Effector memory CD8-positive, alpha-beta T cell (primary cell): ENCODE measurements at regions not wholly inside any gene's neighbourhood (a gene's known extent, or its start where the extent isn't known, plus 50 kb on each side); places are given as distances from the start of the nearest gene placed in this dataset.

Experiments
- ATAC-seq: fragments of 150-1000 bp; cut with Tn5 transposase; replicated peaks from 2 replicates; pipeline ENCODE4 v1.10.0; 2021; ENCODE audit warnings: mild to moderate bottlenecking, moderate library complexity
- DNase-seq, 3 experiments: peaks; one replicate each; pipeline ENCODE4 v3.0.0; 2021
- H3K27ac Mint-ChIP-seq, 2 donors: one replicate each; pipeline ENCODE4 v1.8.0; 2022; ENCODE audit warnings: mild to moderate bottlenecking in 2 of 2, mixed read lengths in 2 of 2, moderate library complexity in 2 of 2
- H3K27me3 Mint-ChIP-seq, 2 donors: one replicate each; pipeline ENCODE4 v1.8.0; 2022; ENCODE audit warnings: mixed read lengths in 2 of 2
- H3K36me3 Mint-ChIP-seq: one replicate; pipeline ENCODE4 v1.8.0; 2022; ENCODE audit warnings: mild to moderate bottlenecking, moderate library complexity, mixed read lengths; ENCODE audit not compliant: insufficient read depth
- H3K4me1 Mint-ChIP-seq, 2 donors: one replicate each; pipeline ENCODE4 v1.8.0; 2022; ENCODE audit warnings: low read depth in 2 of 2, mixed read lengths in 2 of 2
- H3K4me3 Mint-ChIP-seq, 2 donors: one replicate each; pipeline ENCODE4 v1.8.0; 2022; ENCODE audit warnings: mild to moderate bottlenecking in 2 of 2, mixed read lengths in 2 of 2, moderate library complexity in 2 of 2
- H3K9me3 Mint-ChIP-seq, 2 donors: one replicate each; pipeline ENCODE4 v1.8.0; 2022; ENCODE audit warnings: mixed read lengths in 2 of 2

DNA sequence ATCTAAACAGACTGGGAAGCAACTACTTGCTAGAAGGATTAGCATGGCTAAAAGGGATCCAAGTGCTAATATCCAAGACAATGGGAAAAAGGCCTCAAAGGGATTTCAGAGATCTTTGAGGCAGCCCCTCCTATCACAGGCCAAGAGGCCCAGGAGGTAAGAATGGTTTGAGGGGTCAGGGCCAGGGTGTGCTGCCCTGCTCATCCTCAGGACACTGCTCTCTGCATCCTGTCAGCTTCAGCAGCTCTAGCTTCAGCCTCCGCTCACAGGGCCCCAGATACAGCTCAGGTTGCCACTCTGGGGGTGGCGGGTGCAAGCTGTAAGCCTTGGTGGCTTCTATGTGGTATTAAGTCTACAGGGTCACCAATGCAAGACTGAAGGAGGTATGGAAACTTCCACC lies 278.7 kb downstream of the PARP8 start:
- Mint-ChIP-seq H3K4me3 (no peak overlapping the region), H3K9me3 (peaks cover 0 to 10% of the 10 kb centered on the region in 2 donors), H3K4me1 (peaks cover 2 to 3% of the 10 kb centered on the region in 2 donors), H3K27me3 (peaks cover 0 to 17% of the 10 kb centered on the region in 2 donors), H3K36me3 (no peaks in the 10 kb centered on the region), H3K27ac (no peak overlapping the region)
- DNase-seq (no peak), ATAC-seq (no peak)

DNA sequence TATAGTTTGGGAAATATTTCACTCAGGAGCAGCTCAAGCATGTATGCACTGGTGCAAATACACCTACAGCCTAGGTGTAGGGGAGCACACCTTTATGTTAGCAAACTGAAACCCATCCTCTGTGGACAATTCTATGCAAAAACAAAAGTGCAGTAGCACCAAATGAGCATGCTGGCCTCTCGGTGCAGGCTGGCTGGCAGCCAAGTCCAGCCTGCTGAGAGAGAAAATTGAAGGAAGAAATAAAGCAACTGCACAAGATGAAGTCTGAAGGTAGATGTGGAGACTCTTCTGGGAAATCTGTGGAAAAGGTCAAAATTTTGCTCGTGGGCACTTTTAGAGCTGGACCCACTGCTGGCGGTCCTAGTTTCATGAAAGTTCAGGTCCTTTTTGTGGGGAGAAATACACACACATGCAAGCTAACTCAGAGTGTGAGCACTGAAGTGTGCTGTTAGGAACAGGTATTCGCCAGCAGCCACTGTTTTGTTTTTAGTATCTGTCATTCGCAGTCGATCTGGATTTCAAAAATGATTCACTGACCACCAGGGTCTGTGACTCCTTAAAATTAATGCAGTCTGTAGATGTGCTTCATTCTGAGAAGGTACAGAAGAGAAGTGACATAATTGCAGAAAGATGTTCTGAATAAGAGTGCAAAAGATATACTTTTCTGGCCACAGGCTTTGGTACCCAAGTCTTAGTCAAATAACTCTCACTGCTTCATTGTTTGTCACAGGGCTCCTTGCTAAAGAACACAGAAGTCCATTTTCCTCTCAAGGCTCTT lies 281.7 kb downstream of the PARP8 start:
- no peak for ATAC-seq

DNA sequence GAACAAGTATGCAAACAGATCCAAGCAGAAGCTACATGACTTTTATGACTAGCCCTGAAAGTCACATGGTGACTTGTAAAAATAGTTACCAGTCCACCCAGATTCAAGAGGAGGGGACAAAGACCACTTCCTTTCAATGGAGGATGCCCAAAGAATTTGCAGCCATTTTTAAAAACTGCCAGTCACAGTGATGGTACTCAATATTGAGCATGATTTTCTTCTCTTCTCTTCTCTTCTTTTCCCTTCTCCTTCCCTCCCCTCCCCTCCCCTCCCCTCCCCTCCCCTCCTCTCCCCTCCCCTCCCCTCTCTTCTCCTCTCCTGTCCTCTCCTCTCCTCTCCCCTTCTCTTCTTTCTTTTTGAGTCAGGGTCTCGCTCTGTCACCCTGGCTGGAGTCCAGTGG lies 286.9 kb downstream of the PARP8 start:
- Mint-ChIP-seq H3K27ac (no peak overlapping the region), H3K27me3 (peaks cover 28 to 45% of the 10 kb centered on the region in 2 donors), H3K4me3 (no peak overlapping the region), H3K4me1 (peaks cover 0 to 2% of the 10 kb centered on the region in 2 donors), H3K36me3 (no peaks in the 10 kb centered on the region), H3K9me3 (no peaks in the 10 kb centered on the region)
- ATAC-seq (no peak), DNase-seq (no peak)

More for the DNA sequence above, 281.7 kb downstream of the PARP8 start:
- Mint-ChIP-seq H3K4me1 (peaks cover 3 to 4% of the 10 kb centered on the region in 2 donors), H3K27ac (no peak overlapping the region), H3K36me3 (no peaks in the 10 kb centered on the region), H3K27me3 (peaks cover 6 to 18% of the 10 kb centered on the region in 2 donors), H3K4me3 (no peak overlapping the region), H3K9me3 (peaks cover 0 to 8% of the 10 kb centered on the region in 2 donors)
- no peak for DNase-seq

DNA sequence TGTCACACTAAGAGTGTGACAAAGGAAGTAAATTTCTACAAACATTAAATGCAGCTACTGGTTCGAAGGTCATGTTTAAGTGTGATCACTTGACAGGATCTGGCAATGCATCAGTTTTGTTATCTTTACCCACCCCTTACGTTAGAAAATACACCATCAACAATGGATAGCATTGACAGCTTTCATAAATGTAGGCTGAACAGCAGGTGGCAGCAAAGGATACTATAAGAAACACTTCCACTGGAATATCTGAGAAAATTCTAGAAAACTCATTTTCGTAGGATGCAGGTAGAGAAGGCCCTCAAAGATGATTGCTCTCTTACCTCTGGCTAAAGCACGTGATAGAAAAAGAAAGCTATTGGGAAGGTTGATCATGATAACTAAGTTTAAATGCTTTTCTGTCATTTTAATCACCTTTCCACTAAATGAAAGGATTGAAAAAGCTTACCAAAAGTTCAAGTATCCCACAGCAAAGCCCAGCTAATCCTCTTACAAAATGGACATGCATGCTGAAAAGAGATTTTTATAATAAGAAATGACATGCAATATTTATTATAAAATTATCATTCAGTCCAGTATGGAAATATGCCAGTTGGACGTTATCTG lies 292.5 kb downstream of the PARP8 start:
- DNase-seq (no peak), ATAC-seq (no peak)
- H3K27me3 Mint-ChIP-seq = peaks cover 41 to 72% of the 10 kb centered on the region in 2 donors
- no peaks in the 10 kb centered on the region for H3K9me3 Mint-ChIP-seq
- H3K27ac Mint-ChIP-seq = no peak overlapping the region
- H3K36me3 Mint-ChIP-seq = no peaks in the 10 kb centered on the region
- H3K4me3 Mint-ChIP-seq = no peak overlapping the region
- H3K4me1 Mint-ChIP-seq = peaks cover 7 to 10% of the 10 kb centered on the region in 2 donors

DNA sequence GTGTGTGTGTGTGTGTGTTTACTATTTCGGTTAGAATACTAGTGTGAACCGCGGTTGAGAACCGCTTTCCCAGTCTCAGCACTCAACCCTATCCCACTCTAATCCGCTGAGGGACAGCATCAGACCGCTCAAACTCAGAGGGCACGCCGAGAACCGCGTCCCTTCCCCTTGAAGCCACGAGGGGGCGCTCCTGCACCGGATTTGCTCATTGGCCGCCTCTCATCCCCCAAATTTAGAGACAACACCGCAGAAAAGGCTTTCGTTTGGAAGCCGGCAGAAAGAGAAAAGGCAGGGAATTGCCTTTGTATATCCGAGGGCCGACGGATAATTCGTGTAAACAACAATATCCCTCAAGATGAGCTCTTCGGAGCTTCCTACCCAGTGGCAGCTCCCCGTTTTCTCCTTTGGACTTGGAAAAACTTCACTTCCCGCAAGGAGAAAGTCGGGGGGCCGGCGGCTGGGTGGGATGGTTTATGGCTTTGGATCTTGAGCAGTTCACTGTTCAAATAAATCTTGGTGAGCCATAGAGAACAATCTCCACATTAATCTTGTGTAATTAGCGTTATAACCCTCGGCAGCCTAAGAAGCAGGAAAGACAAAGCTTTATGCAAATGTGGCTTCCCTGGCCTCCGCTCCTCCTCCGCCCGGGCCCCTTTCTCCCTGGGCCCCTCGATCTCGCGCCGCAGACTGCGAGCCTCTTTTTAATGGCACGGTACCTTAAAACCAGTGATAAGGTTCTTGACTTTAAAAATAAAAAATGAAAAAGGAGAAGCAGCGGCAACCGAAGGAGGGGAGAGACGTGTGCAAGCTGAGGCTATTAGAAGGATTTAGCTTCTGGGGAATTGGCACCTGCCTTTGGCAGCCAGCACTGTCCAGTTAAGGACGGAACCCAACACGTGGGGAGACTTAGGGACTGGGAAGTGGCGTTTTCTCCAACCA lies 296.8 kb downstream of the PARP8 start:
- Mint-ChIP-seq H3K4me1 (peaks cover 26 to 36% of the 10 kb centered on the region in 2 donors), H3K4me3 (peak overlapping the region; percentile 64 to 76), H3K9me3 (no peaks in the 10 kb centered on the region), H3K36me3 (no peaks in the 10 kb centered on the region), H3K27me3 (peaks cover 59 to 80% of the 10 kb centered on the region in 2 donors), H3K27ac (no peak overlapping the region)
- peak; percentile 68 for ATAC-seq
- DNase-seq = peak; percentile 33 to 50 (median 44)

DNA sequence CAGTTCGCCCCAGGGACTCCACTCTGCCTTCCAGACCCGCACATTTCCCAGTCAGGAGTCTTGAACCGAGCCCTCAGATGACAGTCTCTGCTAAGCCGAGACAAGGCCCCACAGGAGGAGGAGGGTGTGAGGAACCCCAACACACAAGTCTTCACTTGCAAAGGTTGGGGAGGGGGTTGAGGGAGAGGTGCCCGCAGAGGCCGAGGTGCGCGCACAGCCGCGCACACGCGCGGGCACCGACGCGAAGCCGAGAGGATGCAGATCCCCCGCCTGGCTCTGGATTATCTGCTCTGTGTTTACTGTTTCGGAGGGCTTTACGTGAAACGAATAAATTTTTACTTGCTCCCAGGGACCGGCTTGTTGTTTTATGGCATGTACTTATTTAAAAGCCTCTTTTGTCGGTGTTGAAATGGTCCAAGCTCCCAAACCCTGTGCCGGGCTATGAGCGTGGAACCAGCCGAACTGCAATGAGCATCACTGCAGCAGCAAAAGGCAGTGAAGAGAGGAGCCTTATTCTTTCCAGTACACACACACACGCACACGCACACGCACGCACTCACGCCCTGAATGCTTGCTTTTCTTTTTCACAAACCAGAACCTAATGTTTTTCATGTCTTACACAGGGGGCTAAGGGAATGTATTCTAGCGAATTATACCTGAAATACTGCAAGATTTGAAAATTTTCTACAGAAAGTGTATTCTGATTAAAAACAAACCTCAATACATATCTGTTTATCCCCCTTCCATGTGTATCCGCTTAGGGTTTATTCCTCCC lies 297.7 kb downstream of the PARP8 start:
- DNase-seq (no peak), ATAC-seq (no peak)
- no peaks in the 10 kb centered on the region for H3K9me3 Mint-ChIP-seq
- peaks cover 63 to 80% of the 10 kb centered on the region in 2 donors for H3K27me3 Mint-ChIP-seq
- H3K27ac Mint-ChIP-seq = no peak overlapping the region
- peak overlapping the region; percentile 40 to 76 for H3K4me3 Mint-ChIP-seq
- no peaks in the 10 kb centered on the region for H3K36me3 Mint-ChIP-seq
- H3K4me1 Mint-ChIP-seq = peaks cover 35 to 45% of the 10 kb centered on the region in 2 donors

DNA sequence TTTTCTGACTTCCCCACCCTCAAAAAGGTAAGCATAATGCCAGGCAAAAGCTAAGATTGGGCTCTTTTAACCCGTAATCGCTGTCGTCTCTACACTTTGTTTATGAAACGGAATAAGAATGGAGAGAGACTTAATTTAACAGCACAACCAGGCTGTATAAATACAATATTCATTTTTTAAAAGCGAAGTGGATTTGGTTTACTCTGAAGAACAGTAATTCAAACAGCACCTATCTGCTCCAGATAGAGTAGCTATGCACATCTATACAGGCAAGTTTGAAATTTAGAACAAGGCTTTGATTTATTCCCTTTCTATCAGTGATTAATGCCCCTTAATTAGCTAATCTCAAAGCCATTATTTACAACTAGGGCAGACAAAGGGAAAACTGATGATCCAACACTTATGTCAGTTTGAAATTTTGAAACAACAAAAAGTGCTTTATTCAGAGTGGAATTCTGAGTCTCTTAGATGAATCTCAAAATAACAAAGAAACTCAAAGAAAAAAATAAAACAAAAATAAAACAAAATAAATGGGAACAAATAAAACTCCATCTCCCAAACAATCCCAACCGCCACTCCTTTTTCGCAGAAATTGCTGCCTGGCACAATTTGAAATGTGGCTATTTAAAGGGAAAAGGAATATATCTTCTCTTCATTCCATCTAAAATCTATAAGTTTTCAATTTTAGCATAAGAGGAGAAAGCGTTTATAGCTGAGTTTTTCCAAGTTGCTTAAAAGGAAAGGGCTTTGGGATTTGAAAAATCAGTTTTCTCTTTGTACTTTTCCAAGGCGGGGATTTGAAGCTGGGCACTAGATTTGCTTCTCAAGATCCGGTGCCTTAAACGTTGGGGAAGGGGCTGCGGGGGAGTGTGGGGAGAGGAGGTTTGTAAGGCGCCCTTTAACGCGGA lies 298.6 kb downstream of the PARP8 start:
- ATAC-seq (no peak), DNase-seq (no peak)
- Mint-ChIP-seq H3K9me3 (no peaks in the 10 kb centered on the region), H3K36me3 (no peaks in the 10 kb centered on the region), H3K4me3 (peak overlapping the region; percentile 40 to 76), H3K4me1 (peaks cover 42 to 49% of the 10 kb centered on the region in 2 donors), H3K27me3 (peaks cover 72 to 80% of the 10 kb centered on the region in 2 donors), H3K27ac (no peak overlapping the region)

DNA sequence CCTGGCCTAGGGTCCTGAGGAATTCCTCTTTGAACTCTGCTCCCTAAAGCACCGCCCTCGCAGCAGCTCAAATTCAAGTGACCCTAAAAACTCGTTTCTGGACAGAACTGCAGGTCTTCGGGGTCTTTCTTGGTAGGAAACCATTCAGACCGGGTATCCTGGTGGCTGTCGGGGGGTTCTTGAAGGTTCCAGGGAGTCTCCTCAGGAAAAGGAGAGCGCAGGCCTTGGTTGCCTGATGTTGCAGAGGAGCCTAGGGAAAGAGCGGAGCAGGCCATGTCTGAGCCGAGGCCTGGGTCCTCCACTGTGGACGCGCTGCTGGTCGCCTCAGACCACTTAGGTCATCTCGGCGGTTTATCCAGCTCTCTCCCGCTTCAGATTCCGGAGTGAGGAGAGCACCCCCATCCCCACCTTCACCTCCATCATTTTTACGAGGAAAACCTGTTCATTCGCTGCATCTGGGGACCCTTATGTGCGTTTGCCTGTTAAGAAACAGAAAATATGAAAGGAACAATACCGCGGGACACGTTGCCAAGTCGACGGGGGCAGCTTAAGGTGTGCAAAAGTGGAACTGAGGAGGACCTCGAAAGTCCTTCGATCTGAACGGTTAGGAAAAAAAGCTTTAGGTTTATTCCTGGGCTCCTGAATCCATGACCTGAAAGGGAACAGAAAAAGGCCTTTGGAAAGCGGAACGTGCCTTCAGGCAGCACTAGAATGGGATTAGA lies 299.4 kb downstream of the PARP8 start:
- Mint-ChIP-seq H3K4me1 (peaks cover 45 to 49% of the 10 kb centered on the region in 2 donors), H3K27me3 (peaks cover 78 to 80% of the 10 kb centered on the region in 2 donors), H3K27ac (no peak overlapping the region), H3K9me3 (no peaks in the 10 kb centered on the region), H3K36me3 (no peaks in the 10 kb centered on the region), H3K4me3 (peak overlapping the region; percentile 81 to 83)
- DNase-seq (no peak), ATAC-seq (no peak)

DNA sequence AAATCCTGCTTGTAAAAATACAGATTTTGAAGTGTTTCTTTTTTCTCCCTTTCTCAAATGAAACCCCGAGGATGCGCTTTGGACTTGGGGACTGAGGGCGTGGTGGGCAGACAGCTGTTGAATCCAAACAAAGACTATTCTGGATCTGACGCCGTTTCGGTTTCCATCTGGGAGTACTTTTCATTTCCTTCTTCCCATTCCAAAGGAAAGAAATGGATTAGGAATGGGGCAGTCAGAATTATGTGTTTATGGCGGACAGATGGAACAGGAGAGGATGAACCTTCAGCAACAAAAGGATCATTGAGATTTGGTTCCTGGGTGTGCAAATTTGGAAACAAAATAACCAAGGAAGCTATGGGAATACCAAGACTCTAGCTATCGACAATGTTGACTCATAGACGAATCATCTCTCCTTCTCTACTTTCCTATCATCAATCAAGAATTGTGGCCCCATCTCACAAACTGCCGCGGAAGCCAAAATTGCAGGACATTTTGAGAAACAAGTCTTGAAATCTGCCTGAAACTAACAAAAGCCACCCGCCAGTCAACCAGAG lies 300.6 kb downstream of the PARP8 start:
- ATAC-seq (no peak), DNase-seq (no peak)
- Mint-ChIP-seq H3K4me3 (peak overlapping the region; percentile 81 to 83), H3K36me3 (no peaks in the 10 kb centered on the region), H3K27ac (no peak overlapping the region), H3K9me3 (no peaks in the 10 kb centered on the region), H3K27me3 (peaks cover 78 to 88% of the 10 kb centered on the region in 2 donors), H3K4me1 (peaks cover 45 to 49% of the 10 kb centered on the region in 2 donors)

DNA sequence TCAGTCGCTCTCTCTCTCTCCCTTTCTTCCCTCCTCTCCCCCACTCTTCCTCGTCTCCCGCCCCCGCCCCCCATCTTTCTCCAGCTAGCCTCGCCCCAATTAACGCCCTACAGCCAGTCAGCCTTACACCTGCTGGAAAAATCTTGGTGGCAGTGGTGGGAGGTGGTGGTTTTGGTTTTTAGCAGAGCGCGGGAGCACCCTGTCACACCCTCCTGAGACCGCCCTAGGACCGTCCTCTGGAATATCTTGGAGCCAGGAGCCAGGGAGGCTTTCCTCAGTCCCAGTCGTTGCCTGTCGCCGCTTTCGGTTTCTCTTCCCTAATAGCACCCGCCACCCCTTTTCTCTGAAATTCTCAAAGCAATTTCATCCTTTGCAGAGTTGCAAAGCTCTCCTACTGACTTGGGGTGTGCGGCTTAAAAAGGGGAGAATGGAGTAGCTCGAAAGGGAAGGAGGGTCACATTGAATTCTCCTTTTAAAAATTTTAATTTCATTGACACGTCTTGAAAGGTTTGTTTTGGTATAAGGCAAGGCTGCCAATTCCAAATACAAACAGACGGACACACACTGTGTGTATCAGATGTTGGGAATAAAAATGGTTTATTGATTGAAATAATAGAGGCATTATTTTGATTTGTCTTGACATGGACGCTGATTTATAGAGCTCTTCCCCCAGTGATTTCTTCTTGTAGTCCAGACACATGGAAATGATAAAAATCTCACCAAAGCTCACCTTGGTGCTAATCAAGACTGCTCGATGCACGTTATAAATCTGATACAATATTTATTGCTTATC lies 301.3 kb downstream of the PARP8 start:
- H3K4me3 Mint-ChIP-seq = peak overlapping the region; percentile 81 to 83
- H3K9me3 Mint-ChIP-seq = no peaks in the 10 kb centered on the region
- H3K27ac Mint-ChIP-seq = no peak overlapping the region
- no peaks in the 10 kb centered on the region for H3K36me3 Mint-ChIP-seq
- H3K4me1 Mint-ChIP-seq = peaks cover 45 to 49% of the 10 kb centered on the region in 2 donors
- ATAC-seq (no peak), DNase-seq (no peak)
- H3K27me3 Mint-ChIP-seq = peaks cover 75 to 87% of the 10 kb centered on the region in 2 donors
